ENCODE measurements at regions not wholly inside any gene's neighbourhood (a gene's known extent, or its start where the extent isn't known, plus 50 kb on each side); places are given as distances from the start of the nearest gene placed in this dataset.

DNA sequence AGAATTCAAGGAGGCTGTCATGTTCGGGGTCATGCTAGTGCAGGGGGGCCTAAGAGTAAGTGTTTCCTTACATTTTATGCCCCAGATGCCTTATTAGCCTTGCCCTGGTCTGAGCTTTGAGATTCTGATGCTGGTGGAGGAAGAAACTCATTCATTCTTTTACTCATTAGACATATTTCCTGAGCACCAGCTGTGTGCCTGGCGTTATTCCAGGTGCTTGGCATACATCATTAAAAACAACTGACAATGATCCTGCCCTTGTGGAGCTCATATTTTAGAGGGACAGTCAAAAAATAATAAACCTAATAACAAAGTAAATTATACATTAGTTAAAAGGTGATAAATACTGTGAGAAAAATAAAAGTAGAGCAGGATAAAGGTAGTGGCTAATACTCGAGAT, 138.9 kb upstream of the SGCD start:
- no peak for DNase-seq
- no peaks in the 10 kb centered on the region for H3K36me3 ChIP-seq (ENCODE audit: control insufficient read depth, insufficient read depth, low read length)
- H3K27me3 ChIP-seq (ENCODE audit: control insufficient read depth, insufficient read depth, low read length, poor library complexity, severe bottlenecking) = no peaks in the 10 kb centered on the region
- no peak overlapping the region for H3K9ac ChIP-seq (ENCODE audit: extremely low read depth, low read length, poor library complexity, severe bottlenecking)
- Mint-ChIP-seq H3K27ac (no peak overlapping the region), H3K27me3 (ENCODE audit: insufficient read depth) (no peaks in the 10 kb centered on the region), H3K4me1 (peaks cover 2% of the 10 kb centered on the region), H3K9me3 (no peaks in the 10 kb centered on the region), H3K36me3 (ENCODE audit: low read depth) (no peaks in the 10 kb centered on the region), H3K4me3 (no peak overlapping the region)
- H3K9me3 ChIP-seq (ENCODE audit: control insufficient read depth, low read length) = no peaks in the 10 kb centered on the region
- 90 to 92% methylated on average over 2 to 3 of the region's 3 CpGs for WGBS, 2 experiments (ENCODE audit: insufficient coverage in 1 of 2, insufficient read length in 1 of 2)
- H3K27ac ChIP-seq (ENCODE audit: low read depth, low read length) = no peak overlapping the region
- H3K4me1 ChIP-seq (ENCODE audit: control insufficient read depth, insufficient read depth, low read length) = no peaks in the 10 kb centered on the region
- no peak overlapping the region for H3K4me3 ChIP-seq (ENCODE audit: low read length)
- TF ChIP-seq, protein P1, sequence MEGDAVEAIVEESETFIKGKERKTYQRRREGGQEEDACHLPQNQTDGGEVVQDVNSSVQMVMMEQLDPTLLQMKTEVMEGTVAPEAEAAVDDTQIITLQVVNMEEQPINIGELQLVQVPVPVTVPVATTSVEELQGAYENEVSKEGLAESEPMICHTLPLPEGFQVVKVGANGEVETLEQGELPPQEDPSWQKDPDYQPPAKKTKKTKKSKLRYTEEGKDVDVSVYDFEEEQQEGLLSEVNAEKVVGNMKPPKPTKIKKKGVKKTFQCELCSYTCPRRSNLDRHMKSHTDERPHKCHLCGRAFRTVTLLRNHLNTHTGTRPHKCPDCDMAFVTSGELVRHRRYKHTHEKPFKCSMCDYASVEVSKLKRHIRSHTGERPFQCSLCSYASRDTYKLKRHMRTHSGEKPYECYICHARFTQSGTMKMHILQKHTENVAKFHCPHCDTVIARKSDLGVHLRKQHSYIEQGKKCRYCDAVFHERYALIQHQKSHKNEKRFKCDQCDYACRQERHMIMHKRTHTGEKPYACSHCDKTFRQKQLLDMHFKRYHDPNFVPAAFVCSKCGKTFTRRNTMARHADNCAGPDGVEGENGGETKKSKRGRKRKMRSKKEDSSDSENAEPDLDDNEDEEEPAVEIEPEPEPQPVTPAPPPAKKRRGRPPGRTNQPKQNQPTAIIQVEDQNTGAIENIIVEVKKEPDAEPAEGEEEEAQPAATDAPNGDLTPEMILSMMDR (conservative IDR thresholded peaks at IDR 0.05) = no peak

GRCh38 chr5:156189628-156190027, 137.3 kb upstream of the SGCD start:
- Mint-ChIP-seq H3K4me3 (no peak overlapping the region), H3K27ac (no peak overlapping the region), H3K27me3 (ENCODE audit: insufficient read depth) (no peaks in the 10 kb centered on the region), H3K36me3 (ENCODE audit: low read depth) (no peaks in the 10 kb centered on the region), H3K9me3 (no peaks in the 10 kb centered on the region), H3K4me1 (peaks cover 2% of the 10 kb centered on the region)
- no peak overlapping the region for H3K4me3 ChIP-seq (ENCODE audit: low read length)
- H3K4me1 ChIP-seq (ENCODE audit: control insufficient read depth, insufficient read depth, low read length) = no peaks in the 10 kb centered on the region
- TF ChIP-seq, protein P1 (conservative IDR thresholded peaks at IDR 0.05) = no peak
- H3K27ac ChIP-seq (ENCODE audit: low read depth, low read length) = no peak overlapping the region
- DNase-seq = no peak
- 93 to 95% methylated on average over 2 to 4 of the region's 4 CpGs for WGBS, 2 experiments (ENCODE audit: insufficient coverage in 1 of 2, insufficient read length in 1 of 2)
- H3K36me3 ChIP-seq (ENCODE audit: control insufficient read depth, insufficient read depth, low read length) = no peaks in the 10 kb centered on the region
- H3K9ac ChIP-seq (ENCODE audit: extremely low read depth, low read length, poor library complexity, severe bottlenecking) = no peak overlapping the region
- H3K27me3 ChIP-seq (ENCODE audit: control insufficient read depth, insufficient read depth, low read length, poor library complexity, severe bottlenecking) = no peaks in the 10 kb centered on the region
- no peaks in the 10 kb centered on the region for H3K9me3 ChIP-seq (ENCODE audit: control insufficient read depth, low read length)

DNA sequence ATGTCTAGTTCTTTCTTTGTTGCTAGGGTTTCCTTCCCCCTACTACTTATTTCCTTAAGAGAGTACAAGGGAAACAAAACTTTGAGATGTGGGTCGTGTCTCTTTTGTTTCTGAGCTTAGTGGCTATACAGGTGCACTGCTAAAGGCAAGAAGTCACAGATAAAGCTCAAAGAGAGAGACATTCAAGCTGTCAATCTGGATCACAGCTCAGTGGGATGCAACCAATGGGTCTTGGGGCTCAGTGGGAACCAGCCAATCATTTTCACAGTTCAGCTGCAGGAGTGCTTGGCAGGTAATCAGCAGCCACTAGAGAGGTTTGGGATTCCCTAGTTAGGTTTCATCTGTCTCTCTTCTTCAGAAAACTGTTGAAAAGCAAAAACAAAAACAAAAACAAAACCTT, 135.4 kb upstream of the SGCD start:
- Histone ChIP-seq H3K27ac (ENCODE audit: low read depth, low read length) (no peak overlapping the region), H3K9ac (ENCODE audit: extremely low read depth, low read length, poor library complexity, severe bottlenecking) (no peak overlapping the region), H3K36me3 (ENCODE audit: control insufficient read depth, insufficient read depth, low read length) (no peaks in the 10 kb centered on the region), H3K4me1 (ENCODE audit: control insufficient read depth, insufficient read depth, low read length) (no peaks in the 10 kb centered on the region), H3K4me3 (ENCODE audit: low read length) (no peak overlapping the region), H3K27me3 (ENCODE audit: control insufficient read depth, insufficient read depth, low read length, poor library complexity, severe bottlenecking) (no peaks in the 10 kb centered on the region), H3K9me3 (ENCODE audit: control insufficient read depth, low read length) (no peaks in the 10 kb centered on the region)
- Mint-ChIP-seq H3K9me3 (no peaks in the 10 kb centered on the region), H3K4me1 (peaks cover 2% of the 10 kb centered on the region), H3K27ac (no peak overlapping the region), H3K36me3 (ENCODE audit: low read depth) (no peaks in the 10 kb centered on the region), H3K4me3 (no peak overlapping the region), H3K27me3 (ENCODE audit: insufficient read depth) (no peaks in the 10 kb centered on the region)
- 67 to 69% methylated on average over 1 of the region's 1 CpG for WGBS, 2 experiments (ENCODE audit: insufficient coverage in 1 of 2, insufficient read length in 1 of 2)
- TF ChIP-seq, protein P1 (conservative IDR thresholded peaks at IDR 0.05) = no peak
- peak; percentile 79 for DNase-seq
